C4-2B (cell line): ENCODE measurements at regions not wholly inside any gene's neighbourhood (a gene's known extent, or its start where the extent isn't known, plus 50 kb on each side); places are given as distances from the start of the nearest gene placed in this dataset.

Experiments
- ZFX ChIP-seq: fragments of 450-650 bp; IDR thresholded peaks from 2 replicates; pipeline ENCODE4 v1.6.1; 2017
- TF ChIP-seq, protein P1 (sequence below): fragments of 450-650 bp; conservative IDR thresholded peaks from 2 replicates; pipeline ENCODE4 v1.5.1; 2017; ENCODE audit warnings: mild to moderate bottlenecking

- TF ChIP-seq, protein P1, sequence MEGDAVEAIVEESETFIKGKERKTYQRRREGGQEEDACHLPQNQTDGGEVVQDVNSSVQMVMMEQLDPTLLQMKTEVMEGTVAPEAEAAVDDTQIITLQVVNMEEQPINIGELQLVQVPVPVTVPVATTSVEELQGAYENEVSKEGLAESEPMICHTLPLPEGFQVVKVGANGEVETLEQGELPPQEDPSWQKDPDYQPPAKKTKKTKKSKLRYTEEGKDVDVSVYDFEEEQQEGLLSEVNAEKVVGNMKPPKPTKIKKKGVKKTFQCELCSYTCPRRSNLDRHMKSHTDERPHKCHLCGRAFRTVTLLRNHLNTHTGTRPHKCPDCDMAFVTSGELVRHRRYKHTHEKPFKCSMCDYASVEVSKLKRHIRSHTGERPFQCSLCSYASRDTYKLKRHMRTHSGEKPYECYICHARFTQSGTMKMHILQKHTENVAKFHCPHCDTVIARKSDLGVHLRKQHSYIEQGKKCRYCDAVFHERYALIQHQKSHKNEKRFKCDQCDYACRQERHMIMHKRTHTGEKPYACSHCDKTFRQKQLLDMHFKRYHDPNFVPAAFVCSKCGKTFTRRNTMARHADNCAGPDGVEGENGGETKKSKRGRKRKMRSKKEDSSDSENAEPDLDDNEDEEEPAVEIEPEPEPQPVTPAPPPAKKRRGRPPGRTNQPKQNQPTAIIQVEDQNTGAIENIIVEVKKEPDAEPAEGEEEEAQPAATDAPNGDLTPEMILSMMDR = no peak
- no peak for TF ChIP-seq ZFX
Measured at GRCh38 chr4:159555873-159556272, 453.0 kb downstream of the RAPGEF2 start.
